ENCODE measurements at regions not wholly inside any gene's neighbourhood (a gene's known extent, or its start where the extent isn't known, plus 50 kb on each side); places are given as distances from the start of the nearest gene placed in this dataset.
A peak's percentile ranks its signal among the peaks of the same experiment; 100 is the strongest.
"Not testable (repeated sequence)": the region's sequence is repeated elsewhere in the genome, so short reads cannot be mapped to it uniquely, and the experiment has no call there.

DNA sequence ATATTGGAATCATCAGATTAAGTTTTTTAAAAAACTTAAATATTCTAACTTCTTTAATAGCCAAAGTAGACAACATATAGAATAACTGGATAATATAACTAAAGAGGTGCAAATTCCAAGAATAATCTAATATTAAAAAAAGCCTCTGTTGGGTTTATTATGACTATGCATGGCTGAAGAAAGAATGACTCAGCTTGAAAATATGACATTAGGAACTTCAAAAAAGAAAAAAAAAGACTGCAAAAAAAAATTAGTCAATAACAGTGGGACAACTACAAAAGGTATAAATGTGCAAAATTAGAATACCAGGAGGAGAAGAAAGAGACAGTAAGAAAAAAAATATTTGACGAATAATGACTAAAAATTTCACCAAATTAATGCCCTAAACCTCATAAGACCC is 1178.0 kb downstream of the JRKL start:
- Mint-ChIP-seq H3K4me3 (ENCODE audit: unreplicated experiment) (no peak overlapping the region), H3K4me1 (ENCODE audit: unreplicated experiment) (peaks cover 4% of the 10 kb centered on the region), H3K27ac (ENCODE audit: unreplicated experiment) (peak overlapping the region; percentile 61), H3K36me3 (ENCODE audit: low read depth, unreplicated experiment) (peaks cover 4% of the 10 kb centered on the region), H3K9me3 (ENCODE audit: unreplicated experiment) (peaks cover 4% of the 10 kb centered on the region), H3K27me3 (ENCODE audit: unreplicated experiment) (no peaks in the 10 kb centered on the region)
- no peak for DNase-seq (ENCODE audit: low spot score)
- TF ChIP-seq, protein P1, sequence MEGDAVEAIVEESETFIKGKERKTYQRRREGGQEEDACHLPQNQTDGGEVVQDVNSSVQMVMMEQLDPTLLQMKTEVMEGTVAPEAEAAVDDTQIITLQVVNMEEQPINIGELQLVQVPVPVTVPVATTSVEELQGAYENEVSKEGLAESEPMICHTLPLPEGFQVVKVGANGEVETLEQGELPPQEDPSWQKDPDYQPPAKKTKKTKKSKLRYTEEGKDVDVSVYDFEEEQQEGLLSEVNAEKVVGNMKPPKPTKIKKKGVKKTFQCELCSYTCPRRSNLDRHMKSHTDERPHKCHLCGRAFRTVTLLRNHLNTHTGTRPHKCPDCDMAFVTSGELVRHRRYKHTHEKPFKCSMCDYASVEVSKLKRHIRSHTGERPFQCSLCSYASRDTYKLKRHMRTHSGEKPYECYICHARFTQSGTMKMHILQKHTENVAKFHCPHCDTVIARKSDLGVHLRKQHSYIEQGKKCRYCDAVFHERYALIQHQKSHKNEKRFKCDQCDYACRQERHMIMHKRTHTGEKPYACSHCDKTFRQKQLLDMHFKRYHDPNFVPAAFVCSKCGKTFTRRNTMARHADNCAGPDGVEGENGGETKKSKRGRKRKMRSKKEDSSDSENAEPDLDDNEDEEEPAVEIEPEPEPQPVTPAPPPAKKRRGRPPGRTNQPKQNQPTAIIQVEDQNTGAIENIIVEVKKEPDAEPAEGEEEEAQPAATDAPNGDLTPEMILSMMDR (IDR thresholded peaks at IDR 0.05; ENCODE audit: unreplicated experiment): no peak

DNA sequence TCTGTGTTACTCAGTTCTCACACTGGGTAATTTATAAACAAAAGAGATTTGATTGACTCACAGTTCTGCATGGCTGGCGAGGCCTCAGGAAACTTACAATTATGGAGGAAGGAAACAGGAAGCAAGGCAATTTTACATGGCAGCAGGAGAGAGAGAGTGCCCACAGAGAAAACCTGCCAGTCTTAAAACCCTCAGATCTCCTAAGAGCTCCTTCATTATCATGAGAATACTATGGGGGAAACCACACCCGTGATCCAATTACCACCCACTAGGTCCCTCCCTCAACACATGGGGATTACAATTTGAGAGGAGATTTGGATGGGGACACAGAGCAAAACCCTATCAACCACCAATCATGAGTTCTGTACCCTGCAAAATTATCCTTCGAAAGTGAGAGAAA is 1180.8 kb downstream of the JRKL start:
- H3K27ac Mint-ChIP-seq (ENCODE audit: unreplicated experiment): no peak overlapping the region
- peaks cover 4% of the 10 kb centered on the region for H3K4me1 Mint-ChIP-seq (ENCODE audit: unreplicated experiment)
- H3K9me3 Mint-ChIP-seq (ENCODE audit: unreplicated experiment): peaks cover 4% of the 10 kb centered on the region
- TF ChIP-seq, protein P1 (IDR thresholded peaks at IDR 0.05; ENCODE audit: unreplicated experiment): no peak
- no peak for DNase-seq (ENCODE audit: low spot score)
- H3K4me3 Mint-ChIP-seq (ENCODE audit: unreplicated experiment): no peak overlapping the region
- H3K36me3 Mint-ChIP-seq (ENCODE audit: low read depth, unreplicated experiment): peaks cover 4% of the 10 kb centered on the region
- no peaks in the 10 kb centered on the region for H3K27me3 Mint-ChIP-seq (ENCODE audit: unreplicated experiment)

DNA sequence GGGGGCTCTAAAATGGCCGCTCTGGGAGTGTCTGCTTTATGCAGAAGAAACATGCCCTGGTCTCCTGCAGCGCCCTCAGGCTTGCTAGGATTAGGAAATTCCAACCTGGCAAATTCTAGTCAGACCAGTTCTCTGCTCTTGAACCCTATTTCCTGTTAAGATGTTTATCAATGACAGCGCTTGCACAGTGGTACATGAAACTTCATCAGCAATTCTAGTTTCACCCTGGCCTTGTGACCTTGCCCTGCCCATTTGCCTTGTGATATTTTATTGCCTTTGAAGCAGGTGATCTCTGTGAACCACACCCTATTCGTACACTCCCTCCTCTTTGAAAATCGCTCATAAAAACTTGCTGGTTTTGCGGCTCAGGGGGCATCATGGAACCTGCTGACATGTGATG is 1184.0 kb downstream of the JRKL start:
- not testable (repeated sequence) for H3K4me1 Mint-ChIP-seq (ENCODE audit: unreplicated experiment); DNase-seq (ENCODE audit: low spot score); H3K36me3 Mint-ChIP-seq (ENCODE audit: low read depth, unreplicated experiment); H3K27me3 Mint-ChIP-seq (ENCODE audit: unreplicated experiment); H3K4me3 Mint-ChIP-seq (ENCODE audit: unreplicated experiment); H3K27ac Mint-ChIP-seq (ENCODE audit: unreplicated experiment); H3K9me3 Mint-ChIP-seq (ENCODE audit: unreplicated experiment)

DNA sequence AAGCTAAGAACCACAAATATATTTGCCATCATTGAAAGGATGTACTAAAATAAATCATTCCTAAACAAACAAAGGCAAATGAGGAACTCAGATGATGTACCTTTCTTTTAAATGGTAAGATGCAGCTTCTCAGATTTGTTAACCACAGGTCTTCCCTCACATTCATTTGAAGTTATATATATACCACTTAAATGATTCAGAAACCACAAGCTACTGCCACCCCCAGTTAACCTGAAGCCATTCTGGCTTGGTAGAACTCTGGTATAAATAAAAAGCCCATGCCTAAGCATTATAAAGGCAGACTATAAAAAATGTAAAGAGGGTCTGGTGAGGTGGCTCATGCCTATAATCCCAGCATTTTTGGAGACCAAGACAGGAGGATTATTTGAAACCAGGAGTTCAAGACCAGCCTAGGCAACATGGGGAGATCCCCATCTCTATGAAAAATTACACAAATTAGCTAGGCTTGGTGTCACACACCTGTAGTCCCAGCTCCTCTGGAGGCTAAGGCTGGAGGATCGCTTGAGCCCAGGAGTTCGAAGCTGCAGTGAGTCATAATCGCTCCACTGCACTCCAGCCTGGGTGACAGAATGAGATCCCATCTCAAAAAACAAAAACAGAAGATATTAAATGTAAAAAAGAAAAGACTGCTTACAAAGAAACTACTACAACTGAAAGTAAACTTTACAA is 1185.3 kb downstream of the JRKL start:
- Mint-ChIP-seq H3K36me3 (ENCODE audit: low read depth, unreplicated experiment) (peaks cover 4% of the 10 kb centered on the region), H3K9me3 (ENCODE audit: unreplicated experiment) (peaks cover 1% of the 10 kb centered on the region), H3K27me3 (ENCODE audit: unreplicated experiment) (no peaks in the 10 kb centered on the region), H3K4me1 (ENCODE audit: unreplicated experiment) (peaks cover 4% of the 10 kb centered on the region), H3K27ac (ENCODE audit: unreplicated experiment) (no peak overlapping the region), H3K4me3 (ENCODE audit: unreplicated experiment) (no peak overlapping the region)
- no peak for DNase-seq (ENCODE audit: low spot score)
- TF ChIP-seq, protein P1 (IDR thresholded peaks at IDR 0.05; ENCODE audit: unreplicated experiment): no peak

DNA sequence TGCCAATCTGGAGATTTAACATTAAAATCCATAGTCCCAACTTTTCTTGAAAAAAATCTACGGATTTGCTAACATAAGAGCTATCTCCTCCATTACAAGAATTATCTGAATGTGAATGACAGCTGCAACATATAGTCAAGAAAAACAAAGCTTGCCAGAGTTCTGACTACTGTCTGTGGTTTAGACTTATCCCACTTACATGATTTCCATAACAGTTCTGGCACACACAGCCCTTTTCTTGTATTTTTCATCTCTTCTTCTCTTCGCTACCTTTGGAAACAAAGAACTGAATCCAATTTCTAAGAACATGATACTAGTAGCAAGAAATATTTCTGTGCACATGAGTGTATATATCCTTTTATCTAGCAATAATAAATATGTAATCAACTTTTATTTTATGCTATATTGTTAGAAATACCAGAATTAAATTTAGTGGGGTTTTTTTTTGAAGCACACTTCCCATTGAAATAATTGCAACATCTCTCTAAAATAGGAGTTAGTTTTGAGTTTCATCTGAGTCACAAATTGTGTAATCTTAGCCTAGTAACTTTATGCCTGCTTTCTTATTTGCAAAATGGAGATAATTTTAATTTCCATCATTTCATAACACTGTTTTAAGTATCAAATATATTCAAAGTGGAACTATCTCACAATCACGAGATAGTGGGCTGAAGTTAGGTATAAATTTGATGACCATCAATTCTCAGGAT is 1217.6 kb downstream of the JRKL start:
- no peaks in the 10 kb centered on the region for H3K4me1 Mint-ChIP-seq (ENCODE audit: unreplicated experiment)
- no peak overlapping the region for H3K27ac Mint-ChIP-seq (ENCODE audit: unreplicated experiment)
- peaks cover 4% of the 10 kb centered on the region for H3K9me3 Mint-ChIP-seq (ENCODE audit: unreplicated experiment)
- H3K27me3 Mint-ChIP-seq (ENCODE audit: unreplicated experiment): no peaks in the 10 kb centered on the region
- TF ChIP-seq, protein P1 (IDR thresholded peaks at IDR 0.05; ENCODE audit: unreplicated experiment): no peak
- H3K36me3 Mint-ChIP-seq (ENCODE audit: low read depth, unreplicated experiment): no peaks in the 10 kb centered on the region
- no peak for DNase-seq (ENCODE audit: low spot score)
- no peak overlapping the region for H3K4me3 Mint-ChIP-seq (ENCODE audit: unreplicated experiment)
